Fibroblast of skin of scalp (primary cell): ENCODE measurements at regions not wholly inside any gene's neighbourhood (a gene's known extent, or its start where the extent isn't known, plus 50 kb on each side); places are given as distances from the start of the nearest gene placed in this dataset.
A peak's percentile ranks its signal among the peaks of the same experiment; 100 is the strongest.
"Not testable (repeated sequence)": the region's sequence is repeated elsewhere in the genome, so short reads cannot be mapped to it uniquely, and the experiment has no call there.

Experiments
- DNase-seq: peaks from one replicate; pipeline ENCODE4 v3.0.0-alpha.2; 2013

DNA sequence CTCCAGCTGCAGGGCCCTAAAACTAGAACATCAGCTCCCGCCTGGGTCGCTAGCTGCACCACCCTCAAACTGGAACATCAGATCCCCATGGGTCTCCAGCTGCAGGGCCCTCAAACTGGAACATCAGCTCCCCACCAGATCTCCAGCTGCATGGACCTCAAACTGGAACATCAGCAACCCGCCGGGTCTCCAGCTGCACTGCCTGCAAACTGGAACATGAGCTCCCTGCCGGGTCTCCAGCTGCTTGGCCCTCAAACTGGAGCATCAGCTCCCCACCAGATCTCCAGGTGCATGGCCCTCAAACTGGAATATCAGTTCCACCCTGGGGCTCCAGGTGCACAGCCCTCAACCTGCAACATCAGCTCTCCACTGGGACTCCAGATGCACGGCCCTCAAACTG, 82.7 kb downstream of the TFRC start:
- DNase-seq: not testable (repeated sequence)

GRCh38 chr3:195996314-195996713, 85.6 kb downstream of the TFRC start:
- DNase-seq: not testable (repeated sequence)

- peak; percentile 31 for DNase-seq
Observed at GRCh38 chr3:195994343-195994742, 86.0 kb upstream of the TNK2 start.

GRCh38 chr3:195993671-195994070, 85.3 kb upstream of the TNK2 start:
- DNase-seq: not testable (repeated sequence)

DNA sequence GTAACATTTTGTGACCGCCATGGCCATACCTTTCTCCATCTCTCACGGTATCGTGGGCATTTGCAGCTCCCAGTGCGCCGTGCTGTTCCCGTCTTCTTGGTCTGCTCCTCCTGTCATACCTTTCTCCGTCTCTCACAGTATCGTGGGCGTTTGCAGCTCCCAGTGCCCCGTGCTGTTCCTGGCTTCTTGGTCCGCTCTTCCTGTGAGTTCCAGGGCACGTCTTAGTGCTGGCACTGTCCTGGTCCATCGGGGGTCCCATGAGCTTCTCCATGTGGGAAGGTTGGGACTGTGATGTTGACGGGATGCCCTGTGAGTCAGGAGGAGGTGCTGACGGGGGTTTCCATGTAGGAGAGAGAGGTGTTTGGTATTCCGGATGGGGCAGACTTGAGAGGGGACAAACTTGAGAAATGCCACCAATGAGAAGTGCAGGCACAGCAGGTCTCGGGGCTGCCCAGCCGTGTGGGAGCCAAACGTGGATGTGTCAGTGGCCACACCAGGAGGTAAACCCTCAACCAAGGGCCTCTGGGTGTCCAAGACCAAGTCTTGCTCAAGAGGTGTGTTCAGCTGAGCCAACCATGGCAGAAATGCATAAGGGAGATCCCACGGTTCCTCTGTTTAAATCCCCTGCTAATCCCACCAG, 84.7 kb upstream of the TNK2 start:
- not testable (repeated sequence) for DNase-seq

DNA sequence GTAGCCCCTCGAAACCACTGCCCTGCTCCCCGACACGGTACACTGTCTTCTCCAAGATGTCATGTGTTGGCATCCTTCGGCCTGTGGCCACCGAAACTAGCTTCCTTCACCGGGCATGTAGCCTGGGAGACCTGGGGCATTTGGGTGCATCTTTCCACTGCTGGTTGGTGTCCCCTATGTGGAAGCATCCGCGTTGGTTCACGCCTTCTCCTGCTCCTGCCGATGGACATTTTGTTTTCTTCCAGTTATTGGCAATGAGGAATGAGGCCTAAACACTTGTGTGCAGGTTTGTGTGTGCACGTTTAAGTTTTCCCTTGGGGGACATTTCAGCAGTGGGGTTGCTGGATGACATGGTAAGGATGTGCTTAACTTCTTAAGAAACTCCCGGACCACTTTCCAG, 83.6 kb upstream of the TNK2 start:
- DNase-seq: not testable (repeated sequence)

- DNase-seq: not testable (repeated sequence)
Observed at GRCh38 chr3:195991243-195991642, 82.9 kb upstream of the TNK2 start.

DNA sequence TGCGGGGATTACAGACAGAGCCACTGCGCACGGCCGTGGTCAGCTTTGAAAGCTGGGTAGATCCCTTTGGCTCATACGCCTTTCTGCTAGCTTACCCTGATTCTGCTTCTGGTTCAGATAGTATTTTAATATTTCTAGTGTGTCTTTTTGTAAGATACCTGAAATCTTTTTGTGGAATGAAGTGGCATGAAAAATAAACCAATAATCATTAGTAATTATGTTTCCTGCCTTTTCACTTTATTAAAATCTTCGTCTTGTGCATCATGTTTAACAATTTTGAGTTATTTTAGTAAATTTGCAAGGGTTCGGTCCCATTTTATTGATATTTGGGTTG, 82.5 kb upstream of the TNK2 start:
- DNase-seq: not testable (repeated sequence)

DNA sequence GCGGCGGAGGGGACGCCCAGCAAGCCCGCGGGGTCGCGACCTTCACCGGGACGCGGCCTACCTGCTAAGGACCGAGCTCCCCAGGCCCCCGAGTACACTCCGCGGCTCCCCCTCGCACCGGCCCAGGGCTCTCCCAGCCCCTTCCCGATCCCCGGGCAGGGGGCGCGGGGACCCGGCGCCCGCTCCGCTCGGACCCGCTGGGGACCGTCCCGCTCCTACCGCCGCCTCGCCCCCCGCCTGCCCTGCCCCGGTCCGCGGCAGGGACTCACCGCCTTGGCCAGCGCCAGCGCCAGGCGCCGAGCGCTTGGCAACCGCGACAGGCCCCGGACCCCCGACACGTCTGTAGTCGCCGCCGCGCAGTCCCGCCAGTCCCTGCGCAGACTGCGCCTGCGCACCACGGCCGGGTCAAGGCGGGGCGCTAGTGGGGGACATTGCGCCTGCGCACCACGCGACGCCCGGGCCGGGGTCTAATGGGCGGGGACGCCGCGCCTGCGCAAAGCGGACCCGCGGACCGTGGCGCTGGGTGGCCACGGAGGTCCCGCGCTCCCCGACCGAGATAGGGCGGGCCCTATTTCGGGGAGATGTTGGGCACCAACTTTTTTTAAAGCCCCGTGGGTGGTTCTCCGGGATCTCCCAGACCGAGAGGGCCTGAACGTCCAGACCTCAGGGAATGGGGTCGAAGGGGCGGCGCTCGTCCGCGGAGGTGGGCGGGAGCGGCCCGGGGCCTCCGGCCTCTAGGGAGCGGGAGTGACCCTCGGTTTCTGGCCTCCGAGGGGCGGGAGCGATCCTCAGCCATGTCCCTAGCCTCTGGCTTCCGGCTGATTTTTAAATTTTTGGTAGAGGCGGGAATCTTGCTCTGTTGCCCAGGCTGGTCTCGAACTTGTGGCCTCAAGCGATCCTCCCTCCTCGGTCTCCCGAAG, 81.8 kb upstream of the TNK2 start:
- DNase-seq: peak; percentile 86

GRCh38 chr3:195989197-195989920, 81.0 kb upstream of the TNK2 start:
- DNase-seq: peak; percentile 4

DNA sequence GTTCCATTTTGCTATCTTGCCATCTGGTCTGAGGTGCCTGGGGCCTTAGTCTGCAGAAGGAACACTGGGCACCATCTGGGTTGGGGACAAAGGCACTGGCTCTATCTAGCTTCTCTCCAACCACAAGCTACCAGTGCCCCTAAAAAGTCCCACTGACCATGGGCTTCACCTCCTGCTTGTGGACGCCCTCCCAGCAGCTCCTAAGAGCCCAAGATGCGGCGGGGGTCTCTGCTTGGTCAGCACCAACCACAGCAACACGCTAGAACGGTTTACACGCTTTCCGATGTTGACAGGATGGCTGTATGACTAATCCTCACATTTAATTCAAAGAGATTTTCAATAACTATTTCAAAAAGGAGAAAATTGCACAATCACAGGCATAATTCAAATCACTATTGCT, 80.4 kb upstream of the TNK2 start:
- not testable (repeated sequence) for DNase-seq

DNA sequence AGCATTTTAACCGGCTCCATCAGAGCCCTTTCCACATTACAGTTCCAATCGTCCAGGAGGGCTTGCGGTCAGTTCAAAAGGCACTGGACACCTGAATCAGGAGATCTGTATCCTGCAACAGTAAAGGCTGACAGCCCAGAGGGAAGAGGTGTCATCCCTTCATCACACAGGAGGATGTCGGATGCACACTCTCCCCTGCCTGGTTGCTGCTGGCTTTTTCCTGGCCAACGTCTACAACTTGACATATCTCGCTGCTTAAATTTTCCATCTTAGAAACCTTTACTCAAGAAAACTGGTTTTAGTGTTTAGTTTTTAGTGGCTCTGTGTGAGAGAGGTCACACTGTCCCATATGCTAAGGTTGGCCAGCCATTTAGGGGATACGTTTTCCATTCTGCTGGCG, 78.7 kb upstream of the TNK2 start:
- DNase-seq: not testable (repeated sequence)

DNA sequence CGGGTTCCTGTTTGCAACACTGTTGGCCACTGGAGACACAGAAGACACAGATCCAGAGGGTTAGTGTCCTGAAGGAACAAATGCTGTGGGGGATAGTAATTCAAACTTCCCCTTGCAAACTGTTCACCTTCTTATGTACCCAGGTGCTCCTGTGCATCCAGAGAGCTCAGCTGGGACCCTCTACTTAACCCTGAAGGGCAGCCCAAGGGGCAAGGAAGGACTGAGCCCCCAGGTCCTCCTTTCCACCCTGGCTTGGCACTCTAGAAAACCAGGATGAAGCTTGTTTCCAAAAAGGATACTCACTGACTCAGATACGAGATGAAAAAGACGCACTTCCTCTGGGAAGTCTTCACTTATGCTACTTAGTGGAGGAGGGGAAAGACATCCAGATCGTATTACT, 78.2 kb upstream of the TNK2 start:
- DNase-seq: not testable (repeated sequence)

- DNase-seq: not testable (repeated sequence)
Observed at GRCh38 chr3:195985348-195985920, 77.1 kb upstream of the TNK2 start.

DNA sequence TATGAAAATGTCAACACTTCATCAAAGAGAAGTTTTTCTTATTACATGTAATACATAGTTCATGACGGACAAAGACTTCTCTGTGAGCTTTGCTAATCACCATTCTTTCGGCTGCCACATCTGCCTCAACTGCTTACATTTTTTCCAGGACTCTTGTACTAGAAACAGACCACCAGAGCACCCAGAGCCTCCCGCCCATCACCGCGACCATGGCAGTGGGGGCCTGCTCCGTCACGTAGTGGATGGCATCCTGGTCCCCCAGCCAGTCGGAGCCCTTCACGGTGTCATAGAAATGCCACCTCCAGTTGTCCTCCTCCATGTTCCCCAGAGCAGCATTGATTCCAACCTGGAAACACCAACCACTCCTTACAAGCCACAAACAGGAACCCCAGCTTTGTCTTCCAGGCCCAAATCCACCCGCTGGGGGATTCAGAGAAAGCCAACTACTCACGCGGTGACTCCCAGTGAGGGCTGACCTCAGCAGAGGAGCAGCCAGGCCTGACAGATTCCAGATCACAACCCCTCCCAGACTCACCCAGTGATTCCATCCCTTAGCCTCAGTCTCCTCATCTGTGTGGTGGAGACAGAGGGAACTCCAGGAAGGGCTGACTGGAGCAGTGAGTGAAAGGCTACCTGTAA, 76.2 kb upstream of the TNK2 start:
- DNase-seq: not testable (repeated sequence)

DNA sequence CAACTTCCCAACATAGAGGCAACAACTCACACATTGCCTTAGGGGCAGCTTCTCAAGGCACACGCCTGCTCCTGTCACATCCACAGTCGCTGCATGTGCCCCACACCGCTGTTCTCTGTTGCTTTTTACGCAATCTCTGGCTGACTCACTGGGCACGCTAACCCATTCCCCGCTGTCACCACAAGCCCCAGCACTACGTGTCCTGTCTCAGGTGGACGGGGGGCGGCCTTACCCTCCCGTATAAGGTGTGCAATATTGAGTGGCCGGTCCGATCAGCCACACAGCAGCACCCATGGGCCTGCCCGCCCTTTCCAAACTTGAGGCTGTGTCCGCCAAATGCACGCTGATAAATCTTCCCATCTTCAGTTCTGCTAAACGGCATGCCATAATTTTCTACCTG, 75.5 kb upstream of the TNK2 start:
- not testable (repeated sequence) for DNase-seq

DNA sequence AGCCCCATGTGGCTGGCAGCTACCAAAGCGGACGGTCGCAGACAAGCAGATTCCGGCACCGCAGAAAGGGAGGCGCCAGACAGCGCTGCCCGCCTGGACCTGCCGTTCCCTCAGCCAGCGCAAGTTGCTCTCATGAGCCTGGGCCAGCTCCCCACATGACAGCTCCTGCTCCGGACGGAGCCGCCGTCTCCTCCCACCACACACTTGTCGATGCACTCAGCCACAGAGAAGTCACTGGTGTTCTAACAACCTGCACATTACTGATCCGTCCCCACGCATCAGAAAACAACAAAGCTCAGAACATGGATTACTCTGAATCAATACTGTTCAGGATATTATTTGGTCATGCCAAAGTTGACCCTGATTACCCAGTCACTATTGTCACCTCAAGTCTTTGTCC, 74.4 kb upstream of the TNK2 start:
- DNase-seq: not testable (repeated sequence)

DNA sequence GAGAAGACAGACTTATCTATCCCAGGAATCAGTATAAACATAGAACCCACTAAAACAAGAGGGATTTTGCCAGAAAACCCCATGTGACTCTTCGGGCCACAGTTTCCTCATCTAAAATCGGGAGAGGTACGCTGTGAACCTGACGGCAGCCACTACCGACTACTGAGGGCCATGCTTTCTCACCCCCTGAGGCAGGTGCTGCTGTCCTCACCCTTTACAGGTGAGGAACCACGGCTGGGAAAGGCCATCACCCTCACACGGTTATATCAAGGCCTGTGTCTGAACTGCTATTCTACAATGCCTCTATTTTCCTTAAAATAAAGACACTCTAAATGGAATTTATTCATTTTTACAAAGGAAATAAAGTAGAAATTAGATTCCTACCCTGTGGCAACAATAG, 73.4 kb upstream of the TNK2 start:
- not testable (repeated sequence) for DNase-seq

DNA sequence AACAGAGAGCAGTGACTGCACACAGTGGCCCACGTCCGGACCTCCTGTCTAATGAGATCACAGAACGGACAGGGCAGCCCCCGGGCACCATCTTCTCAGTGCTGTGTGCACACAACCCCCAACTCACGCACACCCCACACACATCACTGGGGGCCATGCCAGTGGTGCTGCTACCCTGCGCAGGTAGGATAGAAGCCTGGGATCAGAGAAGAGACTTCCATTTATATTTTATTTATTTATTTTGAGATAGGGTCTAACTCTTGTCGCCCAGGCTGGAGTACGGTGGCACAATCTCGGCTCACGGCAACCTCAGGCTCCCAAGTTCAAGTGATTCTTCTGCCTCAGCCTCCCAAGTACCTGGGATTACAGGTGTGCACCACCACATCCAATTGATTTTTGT, 71.5 kb upstream of the TNK2 start:
- DNase-seq: not testable (repeated sequence)

DNA sequence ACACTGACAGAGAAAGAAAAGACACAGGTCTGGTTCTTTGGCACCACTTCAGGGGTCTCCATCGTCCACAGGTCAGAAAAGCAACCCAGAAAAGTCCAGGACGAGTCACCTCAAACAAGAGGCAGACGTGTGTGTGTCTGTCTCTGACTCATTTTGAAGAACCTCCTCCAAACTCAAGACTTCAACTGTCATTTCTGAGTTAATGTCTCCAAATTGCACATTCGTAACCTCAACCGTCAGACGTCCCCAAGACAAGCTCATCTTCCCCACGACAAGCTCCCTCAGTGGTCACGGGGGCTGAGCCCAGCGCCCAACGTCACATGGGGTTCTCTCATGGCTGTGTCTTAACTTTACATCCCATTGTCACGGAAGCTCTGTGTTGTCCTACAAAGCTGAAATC, 70.2 kb upstream of the TNK2 start:
- not testable (repeated sequence) for DNase-seq

DNA sequence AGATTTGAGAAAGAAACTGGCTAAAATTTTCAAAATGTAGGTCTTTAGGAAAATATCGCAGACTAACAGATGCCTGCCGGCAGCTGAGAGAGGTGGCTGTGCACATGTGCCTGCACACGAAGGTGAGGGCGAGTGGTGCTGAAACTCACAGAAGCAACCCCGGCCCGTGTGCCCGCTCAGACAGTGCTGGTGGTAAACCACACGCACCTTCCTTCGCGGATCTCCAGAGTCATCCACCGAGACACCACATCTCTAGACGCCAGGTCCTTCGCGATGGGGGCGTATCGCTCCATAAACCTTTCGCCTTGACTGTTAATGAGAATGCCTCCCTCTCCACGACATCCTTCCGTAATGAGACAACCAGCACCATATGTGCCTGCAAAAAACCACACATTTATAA, 68.5 kb upstream of the TNK2 start:
- not testable (repeated sequence) for DNase-seq

- not testable (repeated sequence) for DNase-seq
Observed at GRCh38 chr3:195974281-195974680, 65.9 kb upstream of the TNK2 start.
